ENCODE measurements at regions not wholly inside any gene's neighbourhood (a gene's known extent, or its start where the extent isn't known, plus 50 kb on each side); places are given as distances from the start of the nearest gene placed in this dataset.

- TF ChIP-seq CTCF (IDR thresholded peaks at IDR 0.05) (no peak), POLR2A (IDR thresholded peaks at IDR 0.05) (no peak)
These were observed 685.0 kb downstream of the PDCD6IP start for GRCh38 chr3:34483311-34483887.

Data from Peyer's patch (tissue), 4 donors.